ENCODE measurements at regions not wholly inside any gene's neighbourhood (a gene's known extent, or its start where the extent isn't known, plus 50 kb on each side); places are given as distances from the start of the nearest gene placed in this dataset.

GRCh38 chr20:24360531-24360930 lies 108.9 kb upstream of the SYNDIG1 start:
- Histone ChIP-seq H3K9me3 (ENCODE audit: control insufficient read depth, low read depth, low read length) (no peaks in the 10 kb centered on the region), H3K27ac (ENCODE audit: low read length) (no peak overlapping the region), H3K4me3 (ENCODE audit: low read length) (no peak overlapping the region), H3K36me3 (ENCODE audit: control insufficient read depth, low read depth, low read length) (no peaks in the 10 kb centered on the region), H3K9ac (ENCODE audit: low read length) (no peak overlapping the region), H3K4me1 (ENCODE audit: control insufficient read depth, low read depth, low read length) (peaks cover 6% of the 10 kb centered on the region), H3K27me3 (ENCODE audit: control insufficient read depth, insufficient read depth, low read length) (no peaks in the 10 kb centered on the region)

- no peaks in the 10 kb centered on the region for H3K27me3 ChIP-seq (ENCODE audit: control insufficient read depth, insufficient read depth, low read length)
- no peak overlapping the region for H3K9ac ChIP-seq (ENCODE audit: low read length)
- H3K4me3 ChIP-seq (ENCODE audit: low read length) = no peak overlapping the region
- H3K9me3 ChIP-seq (ENCODE audit: control insufficient read depth, low read depth, low read length) = no peaks in the 10 kb centered on the region
- no peak overlapping the region for H3K27ac ChIP-seq (ENCODE audit: low read length)
- peaks cover 6% of the 10 kb centered on the region for H3K4me1 ChIP-seq (ENCODE audit: control insufficient read depth, low read depth, low read length)
- H3K36me3 ChIP-seq (ENCODE audit: control insufficient read depth, low read depth, low read length) = no peaks in the 10 kb centered on the region
Measured at GRCh38 chr20:24359321-24360027, 110.0 kb upstream of the SYNDIG1 start.

- Histone ChIP-seq H3K9me3 (ENCODE audit: control insufficient read depth, low read depth, low read length) (no peaks in the 10 kb centered on the region), H3K27ac (ENCODE audit: low read length) (no peak overlapping the region), H3K27me3 (ENCODE audit: control insufficient read depth, insufficient read depth, low read length) (no peaks in the 10 kb centered on the region), H3K36me3 (ENCODE audit: control insufficient read depth, low read depth, low read length) (no peaks in the 10 kb centered on the region), H3K4me1 (ENCODE audit: control insufficient read depth, low read depth, low read length) (peaks cover 14% of the 10 kb centered on the region), H3K9ac (ENCODE audit: low read length) (no peak overlapping the region), H3K4me3 (ENCODE audit: low read length) (no peak overlapping the region)
Measured at GRCh38 chr20:24357931-24358330, 111.5 kb upstream of the SYNDIG1 start.

GRCh38 chr20:24357177-24357576 lies 112.3 kb upstream of the SYNDIG1 start:
- Histone ChIP-seq H3K27ac (ENCODE audit: low read length) (no peak overlapping the region), H3K9ac (ENCODE audit: low read length) (no peak overlapping the region)

GRCh38 chr20:24353135-24353690 lies 116.2 kb upstream of the SYNDIG1 start:
- H3K36me3 ChIP-seq (ENCODE audit: control insufficient read depth, low read depth, low read length) = no peaks in the 10 kb centered on the region
- H3K4me3 ChIP-seq (ENCODE audit: low read length) = no peak overlapping the region
- H3K27ac ChIP-seq (ENCODE audit: low read length) = no peak overlapping the region
- H3K27me3 ChIP-seq (ENCODE audit: control insufficient read depth, insufficient read depth, low read length) = no peaks in the 10 kb centered on the region
- H3K9me3 ChIP-seq (ENCODE audit: control insufficient read depth, low read depth, low read length) = no peaks in the 10 kb centered on the region
- peaks cover 8% of the 10 kb centered on the region for H3K4me1 ChIP-seq (ENCODE audit: control insufficient read depth, low read depth, low read length)
- H3K9ac ChIP-seq (ENCODE audit: low read length) = no peak overlapping the region

More at GRCh38 chr20:24357177-24357576, 112.3 kb upstream of the SYNDIG1 start:
- H3K36me3 ChIP-seq (ENCODE audit: control insufficient read depth, low read depth, low read length) = no peaks in the 10 kb centered on the region
- H3K4me3 ChIP-seq (ENCODE audit: low read length) = no peak overlapping the region
- H3K27me3 ChIP-seq (ENCODE audit: control insufficient read depth, insufficient read depth, low read length) = no peaks in the 10 kb centered on the region
- peaks cover 14% of the 10 kb centered on the region for H3K4me1 ChIP-seq (ENCODE audit: control insufficient read depth, low read depth, low read length)
- H3K9me3 ChIP-seq (ENCODE audit: control insufficient read depth, low read depth, low read length) = no peaks in the 10 kb centered on the region

- H3K4me1 ChIP-seq (ENCODE audit: control insufficient read depth, low read depth, low read length) = peaks cover 8% of the 10 kb centered on the region
- no peak overlapping the region for H3K9ac ChIP-seq (ENCODE audit: low read length)
- H3K27ac ChIP-seq (ENCODE audit: low read length) = no peak overlapping the region
- H3K36me3 ChIP-seq (ENCODE audit: control insufficient read depth, low read depth, low read length) = no peaks in the 10 kb centered on the region
- H3K9me3 ChIP-seq (ENCODE audit: control insufficient read depth, low read depth, low read length) = no peaks in the 10 kb centered on the region
- no peaks in the 10 kb centered on the region for H3K27me3 ChIP-seq (ENCODE audit: control insufficient read depth, insufficient read depth, low read length)
- no peak overlapping the region for H3K4me3 ChIP-seq (ENCODE audit: low read length)
Measured at GRCh38 chr20:24350923-24351368, 118.5 kb upstream of the SYNDIG1 start.

GRCh38 chr20:24341781-24342180 lies 127.6 kb upstream of the SYNDIG1 start:
- Histone ChIP-seq H3K4me3 (ENCODE audit: low read length) (no peak overlapping the region), H3K9me3 (ENCODE audit: control insufficient read depth, low read depth, low read length) (no peaks in the 10 kb centered on the region), H3K27me3 (ENCODE audit: control insufficient read depth, insufficient read depth, low read length) (no peaks in the 10 kb centered on the region)

GRCh38 chr20:24340933-24341332 lies 128.5 kb upstream of the SYNDIG1 start:
- Histone ChIP-seq H3K9ac (ENCODE audit: low read length) (no peak overlapping the region), H3K4me1 (ENCODE audit: control insufficient read depth, low read depth, low read length) (no peaks in the 10 kb centered on the region), H3K36me3 (ENCODE audit: control insufficient read depth, low read depth, low read length) (no peaks in the 10 kb centered on the region), H3K27ac (ENCODE audit: low read length) (no peak overlapping the region), H3K4me3 (ENCODE audit: low read length) (no peak overlapping the region), H3K9me3 (ENCODE audit: control insufficient read depth, low read depth, low read length) (no peaks in the 10 kb centered on the region), H3K27me3 (ENCODE audit: control insufficient read depth, insufficient read depth, low read length) (no peaks in the 10 kb centered on the region)

More at GRCh38 chr20:24341781-24342180, 127.6 kb upstream of the SYNDIG1 start:
- H3K4me1 ChIP-seq (ENCODE audit: control insufficient read depth, low read depth, low read length) = no peaks in the 10 kb centered on the region
- no peak overlapping the region for H3K9ac ChIP-seq (ENCODE audit: low read length)
- no peaks in the 10 kb centered on the region for H3K36me3 ChIP-seq (ENCODE audit: control insufficient read depth, low read depth, low read length)
- no peak overlapping the region for H3K27ac ChIP-seq (ENCODE audit: low read length)

GRCh38 chr20:24339210-24339641 lies 130.2 kb upstream of the SYNDIG1 start:
- Histone ChIP-seq H3K4me1 (ENCODE audit: control insufficient read depth, low read depth, low read length) (no peaks in the 10 kb centered on the region), H3K27ac (ENCODE audit: low read length) (no peak overlapping the region), H3K4me3 (ENCODE audit: low read length) (no peak overlapping the region), H3K27me3 (ENCODE audit: control insufficient read depth, insufficient read depth, low read length) (no peaks in the 10 kb centered on the region), H3K36me3 (ENCODE audit: control insufficient read depth, low read depth, low read length) (no peaks in the 10 kb centered on the region), H3K9me3 (ENCODE audit: control insufficient read depth, low read depth, low read length) (no peaks in the 10 kb centered on the region), H3K9ac (ENCODE audit: low read length) (no peak overlapping the region)

GRCh38 chr20:24337551-24337950 lies 131.9 kb upstream of the SYNDIG1 start:
- H3K27ac ChIP-seq (ENCODE audit: low read length) = no peak overlapping the region
- H3K4me3 ChIP-seq (ENCODE audit: low read length) = no peak overlapping the region
- H3K9ac ChIP-seq (ENCODE audit: low read length) = no peak overlapping the region
- no peaks in the 10 kb centered on the region for H3K9me3 ChIP-seq (ENCODE audit: control insufficient read depth, low read depth, low read length)
- H3K27me3 ChIP-seq (ENCODE audit: control insufficient read depth, insufficient read depth, low read length) = no peaks in the 10 kb centered on the region
- H3K36me3 ChIP-seq (ENCODE audit: control insufficient read depth, low read depth, low read length) = no peaks in the 10 kb centered on the region
- no peaks in the 10 kb centered on the region for H3K4me1 ChIP-seq (ENCODE audit: control insufficient read depth, low read depth, low read length)

- Histone ChIP-seq H3K27me3 (ENCODE audit: control insufficient read depth, insufficient read depth, low read length) (no peaks in the 10 kb centered on the region), H3K4me1 (ENCODE audit: control insufficient read depth, low read depth, low read length) (no peaks in the 10 kb centered on the region), H3K36me3 (ENCODE audit: control insufficient read depth, low read depth, low read length) (no peaks in the 10 kb centered on the region), H3K9me3 (ENCODE audit: control insufficient read depth, low read depth, low read length) (no peaks in the 10 kb centered on the region), H3K27ac (ENCODE audit: low read length) (no peak overlapping the region), H3K9ac (ENCODE audit: low read length) (no peak overlapping the region), H3K4me3 (ENCODE audit: low read length) (no peak overlapping the region)
Measured at GRCh38 chr20:24337069-24337468, 132.4 kb upstream of the SYNDIG1 start.

- Histone ChIP-seq H3K4me1 (ENCODE audit: control insufficient read depth, low read depth, low read length) (no peaks in the 10 kb centered on the region), H3K4me3 (ENCODE audit: low read length) (no peak overlapping the region), H3K27me3 (ENCODE audit: control insufficient read depth, insufficient read depth, low read length) (no peaks in the 10 kb centered on the region), H3K9me3 (ENCODE audit: control insufficient read depth, low read depth, low read length) (no peaks in the 10 kb centered on the region), H3K9ac (ENCODE audit: low read length) (no peak overlapping the region), H3K27ac (ENCODE audit: low read length) (no peak overlapping the region), H3K36me3 (ENCODE audit: control insufficient read depth, low read depth, low read length) (no peaks in the 10 kb centered on the region)
Measured at GRCh38 chr20:24334830-24335229, 134.6 kb upstream of the SYNDIG1 start.
